Activated naive CD4-positive, alpha-beta T cell treated with anti-CD3 and anti-CD28 coated beads, Interleukin-2, amount 50 U/mL, for 72 hours (primary cell): ENCODE measurements at regions not wholly inside any gene's neighbourhood (a gene's known extent, or its start where the extent isn't known, plus 50 kb on each side); places are given as distances from the start of the nearest gene placed in this dataset.

Source experiments
- ATAC-seq, 2 donors: fragments of 150-1000 bp; cut with Tn5 transposase; 2 replicates each; pipeline ENCODE4 v1.10.0; 2021; ENCODE audit warnings: mild to moderate bottlenecking in 2 of 2, moderate library complexity in 2 of 2
- DNase-seq, 2 donors: peaks; one replicate each; pipeline ENCODE4 v3.0.0; 2021 to 2022; ENCODE audit warnings: low spot score in 2 of 2
- H3K27ac Mint-ChIP-seq, 2 donors: one replicate each; pipeline ENCODE4 v1.8.0; 2022; ENCODE audit warnings: mild to moderate bottlenecking in 2 of 2, mixed read lengths in 2 of 2
- H3K36me3 Mint-ChIP-seq, 2 donors: one replicate each; pipeline ENCODE4 v1.8.0; 2022; ENCODE audit warnings: mixed read lengths in 2 of 2
- H3K9me3 Mint-ChIP-seq, 2 donors: one replicate each; pipeline ENCODE4 v1.8.0; 2022; ENCODE audit warnings: mixed read lengths in 2 of 2

GRCh38 chr12:19683178-19683927, 244.1 kb downstream of the AEBP2 start:
- peaks cover 0 to 9% of the 10 kb centered on the region in 2 donors for H3K9me3 Mint-ChIP-seq
- ATAC-seq (no peak), DNase-seq (no peak)
- H3K36me3 Mint-ChIP-seq: peaks cover 0 to 12% of the 10 kb centered on the region in 2 donors
- no peak overlapping the region for H3K27ac Mint-ChIP-seq

- no peak overlapping the region for H3K27ac Mint-ChIP-seq
- no peaks in the 10 kb centered on the region for H3K36me3 Mint-ChIP-seq
- ATAC-seq (no peak), DNase-seq (no peak)
- no peaks in the 10 kb centered on the region for H3K9me3 Mint-ChIP-seq
Observed at GRCh38 chr12:19687371-19687770, 248.1 kb downstream of the AEBP2 start.

- ATAC-seq (no peak), DNase-seq (no peak)
- Mint-ChIP-seq H3K27ac (no peak overlapping the region), H3K9me3 (no peaks in the 10 kb centered on the region), H3K36me3 (no peaks in the 10 kb centered on the region)
Observed at GRCh38 chr12:19688532-19688931, 249.2 kb downstream of the AEBP2 start.

GRCh38 chr12:19689226-19689625, 249.9 kb downstream of the AEBP2 start:
- no peaks in the 10 kb centered on the region for H3K9me3 Mint-ChIP-seq
- ATAC-seq (no peak), DNase-seq (no peak)
- no peaks in the 10 kb centered on the region for H3K36me3 Mint-ChIP-seq
- H3K27ac Mint-ChIP-seq: no peak overlapping the region

GRCh38 chr12:19689801-19690472, 250.6 kb downstream of the AEBP2 start:
- DNase-seq: no peak
- no peak for ATAC-seq
- Mint-ChIP-seq H3K27ac (no peak overlapping the region), H3K9me3 (no peaks in the 10 kb centered on the region), H3K36me3 (no peaks in the 10 kb centered on the region)

- Mint-ChIP-seq H3K36me3 (no peaks in the 10 kb centered on the region), H3K27ac (no peak overlapping the region), H3K9me3 (no peaks in the 10 kb centered on the region)
- ATAC-seq: no peak
- DNase-seq: no peak
Observed at GRCh38 chr12:19692091-19692490, 252.8 kb downstream of the AEBP2 start.

GRCh38 chr12:19692566-19692965, 253.3 kb downstream of the AEBP2 start:
- no peak for ATAC-seq
- H3K9me3 Mint-ChIP-seq: no peaks in the 10 kb centered on the region
- DNase-seq: no peak
- no peak overlapping the region for H3K27ac Mint-ChIP-seq
- no peaks in the 10 kb centered on the region for H3K36me3 Mint-ChIP-seq

- H3K27ac Mint-ChIP-seq: no peak overlapping the region
- ATAC-seq: peak in 1 of 2 donors; percentile 41
- H3K36me3 Mint-ChIP-seq: no peaks in the 10 kb centered on the region
- DNase-seq: no peak
- H3K9me3 Mint-ChIP-seq: peaks cover 3 to 4% of the 10 kb centered on the region in 2 donors
Observed at GRCh38 chr12:19694627-19695026, 255.3 kb downstream of the AEBP2 start.

GRCh38 chr12:19695244-19696098, 256.2 kb downstream of the AEBP2 start:
- Mint-ChIP-seq H3K36me3 (peaks cover 0 to 4% of the 10 kb centered on the region in 2 donors), H3K9me3 (peaks cover 4 to 7% of the 10 kb centered on the region in 2 donors), H3K27ac (no peak overlapping the region)
- ATAC-seq (no peak), DNase-seq (no peak)

GRCh38 chr12:19700969-19701368, 261.7 kb downstream of the AEBP2 start:
- Mint-ChIP-seq H3K36me3 (peaks cover 11 to 31% of the 10 kb centered on the region in 2 donors), H3K27ac (no peak overlapping the region), H3K9me3 (peaks cover 33 to 45% of the 10 kb centered on the region in 2 donors)
- ATAC-seq (no peak), DNase-seq (no peak)

- Mint-ChIP-seq H3K36me3 (peaks cover 12 to 29% of the 10 kb centered on the region in 2 donors), H3K27ac (no peak overlapping the region), H3K9me3 (peaks cover 34 to 53% of the 10 kb centered on the region in 2 donors)
- DNase-seq (no peak), ATAC-seq (no peak)
Observed at GRCh38 chr12:19704966-19705365, 265.7 kb downstream of the AEBP2 start.

GRCh38 chr12:19706936-19707335, 267.6 kb downstream of the AEBP2 start:
- DNase-seq (no peak), ATAC-seq (no peak)
- H3K27ac Mint-ChIP-seq: no peak overlapping the region
- peaks cover 43 to 53% of the 10 kb centered on the region in 2 donors for H3K9me3 Mint-ChIP-seq
- H3K36me3 Mint-ChIP-seq: peaks cover 8 to 23% of the 10 kb centered on the region in 2 donors

- DNase-seq: no peak
- H3K9me3 Mint-ChIP-seq: peaks cover 40 to 50% of the 10 kb centered on the region in 2 donors
- no peak overlapping the region for H3K27ac Mint-ChIP-seq
- no peak for ATAC-seq
- peaks cover 6 to 19% of the 10 kb centered on the region in 2 donors for H3K36me3 Mint-ChIP-seq
Observed at GRCh38 chr12:19707948-19708409, 268.7 kb downstream of the AEBP2 start.

- ATAC-seq (no peak), DNase-seq (no peak)
- Mint-ChIP-seq H3K36me3 (peaks cover 5 to 6% of the 10 kb centered on the region in 2 donors), H3K27ac (no peak overlapping the region), H3K9me3 (peaks cover 36 to 39% of the 10 kb centered on the region in 2 donors)
Observed at GRCh38 chr12:19709889-19710288, 270.6 kb downstream of the AEBP2 start.

- Mint-ChIP-seq H3K27ac (no peak overlapping the region), H3K9me3 (peaks cover 27 to 31% of the 10 kb centered on the region in 2 donors), H3K36me3 (peaks cover 0 to 5% of the 10 kb centered on the region in 2 donors)
- no peak for DNase-seq
- ATAC-seq: no peak
Observed at GRCh38 chr12:19710811-19711793, 271.8 kb downstream of the AEBP2 start.

GRCh38 chr12:19712041-19712440, 272.7 kb downstream of the AEBP2 start:
- H3K9me3 Mint-ChIP-seq: peaks cover 23 to 28% of the 10 kb centered on the region in 2 donors
- DNase-seq: no peak
- no peak overlapping the region for H3K27ac Mint-ChIP-seq
- peaks cover 0 to 5% of the 10 kb centered on the region in 2 donors for H3K36me3 Mint-ChIP-seq
- peak in 1 of 2 donors; percentile 44 for ATAC-seq
